ENCODE measurements at regions not wholly inside any gene's neighbourhood (a gene's known extent, or its start where the extent isn't known, plus 50 kb on each side); places are given as distances from the start of the nearest gene placed in this dataset.

DNA sequence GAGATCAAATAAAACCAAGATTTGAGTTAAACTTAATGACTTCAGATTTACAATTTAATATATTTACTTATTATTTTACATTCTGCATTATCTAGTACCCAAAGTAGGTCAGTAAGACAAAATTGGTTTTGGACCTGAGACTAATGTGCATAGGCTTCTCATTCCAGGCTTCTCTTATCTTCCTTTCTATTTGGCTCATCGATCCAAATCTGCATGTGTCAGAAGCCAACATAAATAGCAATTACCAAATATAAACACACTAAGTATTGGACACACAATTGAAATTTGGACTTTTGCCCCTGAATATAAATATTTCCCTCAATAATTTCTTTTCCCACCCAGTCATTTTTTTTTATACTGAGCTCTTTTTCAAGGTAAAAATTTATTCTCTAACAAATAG lies 290.6 kb upstream of the ARHGEF26 start:
- no peak overlapping the region for H3K4me2 ChIP-seq
- H3K79me2 ChIP-seq, result no peaks in the 10 kb centered on the region
- no peak overlapping the region for H3K4me3 ChIP-seq
- TF ChIP-seq EZH2phosphoT487 (IDR thresholded peaks at IDR 0.05; ENCODE audit: low read depth, severe bottlenecking, unreplicated experiment) (no peak), EZH2 (IDR thresholded peaks at IDR 0.05; ENCODE audit: borderline replicate concordance) (no peak)
- TF ChIP-seq, protein P1, sequence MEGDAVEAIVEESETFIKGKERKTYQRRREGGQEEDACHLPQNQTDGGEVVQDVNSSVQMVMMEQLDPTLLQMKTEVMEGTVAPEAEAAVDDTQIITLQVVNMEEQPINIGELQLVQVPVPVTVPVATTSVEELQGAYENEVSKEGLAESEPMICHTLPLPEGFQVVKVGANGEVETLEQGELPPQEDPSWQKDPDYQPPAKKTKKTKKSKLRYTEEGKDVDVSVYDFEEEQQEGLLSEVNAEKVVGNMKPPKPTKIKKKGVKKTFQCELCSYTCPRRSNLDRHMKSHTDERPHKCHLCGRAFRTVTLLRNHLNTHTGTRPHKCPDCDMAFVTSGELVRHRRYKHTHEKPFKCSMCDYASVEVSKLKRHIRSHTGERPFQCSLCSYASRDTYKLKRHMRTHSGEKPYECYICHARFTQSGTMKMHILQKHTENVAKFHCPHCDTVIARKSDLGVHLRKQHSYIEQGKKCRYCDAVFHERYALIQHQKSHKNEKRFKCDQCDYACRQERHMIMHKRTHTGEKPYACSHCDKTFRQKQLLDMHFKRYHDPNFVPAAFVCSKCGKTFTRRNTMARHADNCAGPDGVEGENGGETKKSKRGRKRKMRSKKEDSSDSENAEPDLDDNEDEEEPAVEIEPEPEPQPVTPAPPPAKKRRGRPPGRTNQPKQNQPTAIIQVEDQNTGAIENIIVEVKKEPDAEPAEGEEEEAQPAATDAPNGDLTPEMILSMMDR (IDR thresholded peaks at IDR 0.05; ENCODE audit: poor library complexity), result no peak
- H3K9me3 ChIP-seq (ENCODE audit: low read depth), result no peaks in the 10 kb centered on the region
- H4K20me1 ChIP-seq (ENCODE audit: insufficient read depth, poor library complexity, severe bottlenecking), result no peaks in the 10 kb centered on the region
- H3K4me1 ChIP-seq (ENCODE audit: insufficient read depth), result no peaks in the 10 kb centered on the region
- DNase-seq (ENCODE audit: low spot score), result no peak
- no peaks in the 10 kb centered on the region for H3K36me3 ChIP-seq (replicated peaks; ENCODE audit: insufficient read depth, low read depth)
- H2AFZ ChIP-seq, result no peak overlapping the region
- H3K9me2 ChIP-seq (replicated peaks; ENCODE audit: insufficient read depth), result no peaks in the 10 kb centered on the region
- H3K27ac ChIP-seq, result no peak overlapping the region
- no peaks in the 10 kb centered on the region for H3K27me3 ChIP-seq
- WGBS (ENCODE audit: low lambda C conversion rate, missing lambda C conversion rate), result 52% methylated on average over 1 of the region's 1 CpG

DNA sequence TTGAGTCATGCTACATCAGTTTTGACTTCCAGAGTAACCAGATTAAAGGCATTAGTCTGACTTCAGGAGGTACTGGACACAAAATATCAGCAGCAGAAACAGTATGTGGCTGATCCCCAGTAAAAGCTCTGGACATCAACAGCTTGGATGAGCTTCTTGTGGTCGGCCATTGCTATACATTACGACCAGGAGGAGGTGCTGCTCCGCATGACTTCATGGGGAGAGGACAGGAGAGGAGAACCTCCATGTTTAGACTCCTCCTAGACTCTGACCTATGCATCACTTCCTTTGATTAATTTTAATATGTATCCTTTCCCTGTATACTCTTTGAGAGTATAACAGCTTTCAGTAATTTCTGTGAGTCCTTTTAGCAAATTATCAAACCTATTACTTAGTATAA lies 285.6 kb upstream of the ARHGEF26 start:
- Histone ChIP-seq H3K79me2 (no peaks in the 10 kb centered on the region), H3K27me3 (no peaks in the 10 kb centered on the region), H2AFZ (no peak overlapping the region), H3K4me1 (ENCODE audit: insufficient read depth) (no peaks in the 10 kb centered on the region), H3K27ac (no peak overlapping the region), H3K4me3 (no peak overlapping the region), H3K4me2 (no peak overlapping the region), H3K9me3 (ENCODE audit: low read depth) (no peaks in the 10 kb centered on the region), H3K36me3 (replicated peaks; ENCODE audit: insufficient read depth, low read depth) (no peaks in the 10 kb centered on the region), H3K9me2 (replicated peaks; ENCODE audit: insufficient read depth) (no peaks in the 10 kb centered on the region), H4K20me1 (ENCODE audit: insufficient read depth, poor library complexity, severe bottlenecking) (no peaks in the 10 kb centered on the region)
- 93% methylated on average over 3 of the region's 3 CpGs for WGBS (ENCODE audit: low lambda C conversion rate, missing lambda C conversion rate)
- DNase-seq (ENCODE audit: low spot score), result no peak
- TF ChIP-seq, protein P1 (IDR thresholded peaks at IDR 0.05; ENCODE audit: poor library complexity), result peak; percentile 6
- TF ChIP-seq EZH2 (IDR thresholded peaks at IDR 0.05; ENCODE audit: borderline replicate concordance), result no peak

DNA sequence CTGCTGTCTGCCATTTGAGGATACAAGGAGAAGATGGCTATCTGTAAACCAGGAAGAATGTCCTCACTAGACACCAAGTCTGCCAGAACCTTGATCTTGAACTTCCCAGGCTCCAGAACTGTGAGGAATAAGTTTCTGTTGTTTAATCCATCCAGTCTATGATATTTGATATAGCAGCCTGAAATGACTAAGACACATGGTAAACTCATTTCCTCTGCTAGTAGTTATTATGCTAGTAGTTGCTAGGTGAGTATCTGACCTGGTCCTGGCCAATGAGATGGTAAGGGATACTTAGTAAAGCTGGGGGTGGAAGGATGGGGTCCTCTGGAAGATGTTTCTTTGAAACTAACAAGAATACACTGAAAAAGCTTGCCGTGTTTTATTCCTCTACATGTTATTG lies 280.7 kb upstream of the ARHGEF26 start:
- no peak for DNase-seq (ENCODE audit: low spot score)
- Histone ChIP-seq H3K4me1 (ENCODE audit: insufficient read depth) (no peaks in the 10 kb centered on the region), H2AFZ (no peak overlapping the region), H3K4me3 (no peak overlapping the region), H3K4me2 (no peak overlapping the region), H4K20me1 (ENCODE audit: insufficient read depth, poor library complexity, severe bottlenecking) (no peaks in the 10 kb centered on the region), H3K27ac (no peak overlapping the region), H3K36me3 (replicated peaks; ENCODE audit: insufficient read depth, low read depth) (no peaks in the 10 kb centered on the region), H3K79me2 (no peaks in the 10 kb centered on the region), H3K9me3 (ENCODE audit: low read depth) (no peaks in the 10 kb centered on the region), H3K27me3 (no peaks in the 10 kb centered on the region), H3K9me2 (replicated peaks; ENCODE audit: insufficient read depth) (no peaks in the 10 kb centered on the region)
- TF ChIP-seq, protein P1 (IDR thresholded peaks at IDR 0.05; ENCODE audit: poor library complexity), result no peak
- no peak for TF ChIP-seq EZH2phosphoT487 (IDR thresholded peaks at IDR 0.05; ENCODE audit: low read depth, severe bottlenecking, unreplicated experiment)
- 100% methylated on average over 1 of the region's 1 CpG for WGBS (ENCODE audit: low lambda C conversion rate, missing lambda C conversion rate)

DNA sequence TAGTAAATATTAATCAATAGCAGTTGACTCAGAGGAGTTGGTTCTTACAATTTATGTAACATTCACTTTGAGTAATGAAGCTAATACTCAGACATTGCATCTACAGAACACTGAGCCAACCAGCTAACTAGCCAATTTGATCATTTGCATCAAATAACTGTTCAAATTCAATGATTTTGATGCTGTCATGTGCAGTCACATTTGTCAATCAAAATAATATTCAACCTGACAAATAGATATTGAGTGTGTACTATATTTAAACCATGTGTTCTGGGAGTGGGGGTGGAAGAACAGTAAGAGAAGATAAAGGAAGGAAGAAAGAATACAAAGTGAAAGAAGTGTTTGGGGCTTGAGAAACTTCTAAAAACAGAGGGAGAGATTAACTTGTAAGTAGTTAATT lies 277.2 kb upstream of the ARHGEF26 start:
- H3K4me2 ChIP-seq, result no peak overlapping the region
- no peak overlapping the region for H2AFZ ChIP-seq
- no peak overlapping the region for H3K27ac ChIP-seq
- no peaks in the 10 kb centered on the region for H3K79me2 ChIP-seq
- no peaks in the 10 kb centered on the region for H4K20me1 ChIP-seq (ENCODE audit: insufficient read depth, poor library complexity, severe bottlenecking)
- no peaks in the 10 kb centered on the region for H3K9me2 ChIP-seq (replicated peaks; ENCODE audit: insufficient read depth)
- H3K4me1 ChIP-seq (ENCODE audit: insufficient read depth), result no peaks in the 10 kb centered on the region
- no peak for TF ChIP-seq EZH2 (IDR thresholded peaks at IDR 0.05; ENCODE audit: borderline replicate concordance)
- TF ChIP-seq, protein P1 (IDR thresholded peaks at IDR 0.05; ENCODE audit: poor library complexity), result no peak
- TF ChIP-seq EZH2phosphoT487 (IDR thresholded peaks at IDR 0.05; ENCODE audit: low read depth, severe bottlenecking, unreplicated experiment), result no peak
- H3K27me3 ChIP-seq, result no peaks in the 10 kb centered on the region
- DNase-seq (ENCODE audit: low spot score), result no peak
- H3K36me3 ChIP-seq (replicated peaks; ENCODE audit: insufficient read depth, low read depth), result no peaks in the 10 kb centered on the region
- no peaks in the 10 kb centered on the region for H3K9me3 ChIP-seq (ENCODE audit: low read depth)
- H3K4me3 ChIP-seq, result no peak overlapping the region
